ENCODE measurements at regions not wholly inside any gene's neighbourhood (a gene's known extent, or its start where the extent isn't known, plus 50 kb on each side); places are given as distances from the start of the nearest gene placed in this dataset.
"Not testable (repeated sequence)": the region's sequence is repeated elsewhere in the genome, so short reads cannot be mapped to it uniquely, and the experiment has no call there.

- H3K27me3 ChIP-seq (replicated peaks in 1 of 2; ENCODE audit: control insufficient read depth in 2 of 2, extremely low read depth in 1 of 2, insufficient read depth in 2 of 2, low read length in 1 of 2); CTCF ChIA-PET; H3K36me3 Mint-ChIP-seq; H3K36me3 ChIP-seq (ENCODE audit: control insufficient read depth in 2 of 2, extremely low read depth in 1 of 2, insufficient read depth in 1 of 2, low read length in 1 of 2); H3K9me3 ChIP-seq; H3K9me3 Mint-ChIP-seq; POLR2A ChIA-PET; H3K27me3 Mint-ChIP-seq: not testable (repeated sequence)
- H3K4me3 ChIP-seq (ENCODE audit: control insufficient read depth in 1 of 2, extremely low read depth in 1 of 2, low read length in 1 of 2): peak overlapping the region; percentile 47 to 55
- Mint-ChIP-seq H3K27ac (peak overlapping the region; percentile 94), H3K4me3 (peak overlapping the region; percentile 70 to 78 (median 73)), H3K4me1 (peaks cover 33 to 58% (median 52%) of the 10 kb centered on the region in 3 donors)
- H3K27ac ChIP-seq (ENCODE audit: low read length): peak overlapping the region; percentile 67
- ATAC-seq (replicated peaks in 1 of 4) (peak; percentile 55 to 71 (median 70)), DNase-seq (peak in 30 of 35 experiments; percentile 29 to 64 (median 44))
- H3K4me1 ChIP-seq (ENCODE audit: control insufficient read depth in 1 of 2, extremely low read depth in 1 of 2, insufficient read depth in 2 of 2, low read length in 2 of 2): peaks cover 5 to 45% of the 10 kb centered on the region in 2 experiments
- 2% methylated on average over 15 of the region's 26 CpGs for WGBS (ENCODE audit: insufficient coverage)
These were observed 62.7 kb upstream of the SPN start for GRCh38 chr16:29600111-29601000.

GRCh38 chr16:29602247-29602625 is 60.8 kb upstream of the SPN start:
- peaks cover 26 to 56% (median 49%) of the 10 kb centered on the region in 3 donors for H3K4me1 Mint-ChIP-seq
- H3K27ac Mint-ChIP-seq: peak overlapping the region; percentile 83 to 94
- H3K9me3 ChIP-seq; H3K27me3 ChIP-seq (replicated peaks in 1 of 2; ENCODE audit: control insufficient read depth in 2 of 2, extremely low read depth in 1 of 2, insufficient read depth in 2 of 2, low read length in 1 of 2); H3K36me3 Mint-ChIP-seq; POLR2A ChIA-PET; H3K4me3 ChIP-seq (ENCODE audit: control insufficient read depth in 1 of 2, extremely low read depth in 1 of 2, low read length in 1 of 2); H3K36me3 ChIP-seq (ENCODE audit: control insufficient read depth in 2 of 2, extremely low read depth in 1 of 2, insufficient read depth in 1 of 2, low read length in 1 of 2); H3K9me3 Mint-ChIP-seq; DNase-seq; ATAC-seq (replicated peaks in 1 of 4); H3K27me3 Mint-ChIP-seq; CTCF ChIA-PET: not testable (repeated sequence)
- peak overlapping the region in 2 of 3 donors; percentile 39 to 78 for H3K4me3 Mint-ChIP-seq
- Histone ChIP-seq H3K4me1 (ENCODE audit: control insufficient read depth in 1 of 2, extremely low read depth in 1 of 2, insufficient read depth in 2 of 2, low read length in 2 of 2) (peaks cover 5 to 38% of the 10 kb centered on the region in 2 experiments), H3K27ac (ENCODE audit: low read length) (peak overlapping the region; percentile 36)
- WGBS (ENCODE audit: insufficient coverage): 71% methylated on average over 7 of the region's 9 CpGs

- peaks cover 5 to 41% of the 10 kb centered on the region in 2 experiments for H3K4me1 ChIP-seq (ENCODE audit: control insufficient read depth in 1 of 2, extremely low read depth in 1 of 2, insufficient read depth in 2 of 2, low read length in 2 of 2)
- H3K27me3 ChIP-seq (replicated peaks in 1 of 2; ENCODE audit: control insufficient read depth in 2 of 2, extremely low read depth in 1 of 2, insufficient read depth in 2 of 2, low read length in 1 of 2); H3K27ac ChIP-seq (ENCODE audit: low read length); H3K27me3 Mint-ChIP-seq; H3K36me3 Mint-ChIP-seq; ATAC-seq (replicated peaks in 1 of 4); POLR2A ChIA-PET; H3K9me3 Mint-ChIP-seq; DNase-seq; H3K4me3 ChIP-seq (ENCODE audit: control insufficient read depth in 1 of 2, extremely low read depth in 1 of 2, low read length in 1 of 2); CTCF ChIA-PET; H3K36me3 ChIP-seq (ENCODE audit: control insufficient read depth in 2 of 2, extremely low read depth in 1 of 2, insufficient read depth in 1 of 2, low read length in 1 of 2); H3K9me3 ChIP-seq: not testable (repeated sequence)
- Mint-ChIP-seq H3K27ac (peak overlapping the region; percentile 72 to 94), H3K4me1 (peaks cover 31 to 60% (median 54%) of the 10 kb centered on the region in 3 donors), H3K4me3 (peak overlapping the region in 1 of 3 donors; percentile 78)
- 82% methylated on average over 3 of the region's 6 CpGs for WGBS (ENCODE audit: insufficient coverage)
These were observed 60.4 kb upstream of the SPN start for GRCh38 chr16:29602683-29603088.

- H3K27me3 ChIP-seq (replicated peaks in 1 of 2; ENCODE audit: control insufficient read depth in 2 of 2, extremely low read depth in 1 of 2, insufficient read depth in 2 of 2, low read length in 1 of 2); POLR2A ChIA-PET; H3K36me3 Mint-ChIP-seq; H3K9me3 ChIP-seq; DNase-seq; ATAC-seq (replicated peaks in 1 of 4); H3K36me3 ChIP-seq (ENCODE audit: control insufficient read depth in 2 of 2, extremely low read depth in 1 of 2, insufficient read depth in 1 of 2, low read length in 1 of 2); H3K4me3 Mint-ChIP-seq; H3K4me3 ChIP-seq (ENCODE audit: control insufficient read depth in 1 of 2, extremely low read depth in 1 of 2, low read length in 1 of 2); CTCF ChIA-PET; H3K27me3 Mint-ChIP-seq; H3K9me3 Mint-ChIP-seq; H3K27ac ChIP-seq (ENCODE audit: low read length): not testable (repeated sequence)
- 93% methylated on average over 14 of the region's 21 CpGs for WGBS (ENCODE audit: insufficient coverage)
- Mint-ChIP-seq H3K27ac (peak overlapping the region; percentile 74 to 80), H3K4me1 (peaks cover 30 to 64% (median 56%) of the 10 kb centered on the region in 3 donors)
- H3K4me1 ChIP-seq (ENCODE audit: control insufficient read depth in 1 of 2, extremely low read depth in 1 of 2, insufficient read depth in 2 of 2, low read length in 2 of 2): peaks cover 0 to 35% of the 10 kb centered on the region in 2 experiments
These were observed 58.2 kb upstream of the SPN start for GRCh38 chr16:29604631-29605549.

GRCh38 chr16:29605593-29606205 is 57.3 kb upstream of the SPN start:
- H3K27me3 ChIP-seq (replicated peaks in 1 of 2; ENCODE audit: control insufficient read depth in 2 of 2, extremely low read depth in 1 of 2, insufficient read depth in 2 of 2, low read length in 1 of 2); H3K4me3 ChIP-seq (ENCODE audit: control insufficient read depth in 1 of 2, extremely low read depth in 1 of 2, low read length in 1 of 2); H3K9me3 Mint-ChIP-seq; POLR2A ChIA-PET; H3K4me3 Mint-ChIP-seq; H3K9me3 ChIP-seq; DNase-seq; H3K36me3 Mint-ChIP-seq; H3K27ac ChIP-seq (ENCODE audit: low read length); ATAC-seq (replicated peaks in 1 of 4); H3K36me3 ChIP-seq (ENCODE audit: control insufficient read depth in 2 of 2, extremely low read depth in 1 of 2, insufficient read depth in 1 of 2, low read length in 1 of 2); H3K27me3 Mint-ChIP-seq; CTCF ChIA-PET: not testable (repeated sequence)
- peaks cover 0 to 27% of the 10 kb centered on the region in 2 experiments for H3K4me1 ChIP-seq (ENCODE audit: control insufficient read depth in 1 of 2, extremely low read depth in 1 of 2, insufficient read depth in 2 of 2, low read length in 2 of 2)
- peak overlapping the region in 1 of 2 donors; percentile 28 for H3K27ac Mint-ChIP-seq
- H3K4me1 Mint-ChIP-seq: peaks cover 22 to 61% (median 52%) of the 10 kb centered on the region in 3 donors
- 87% methylated on average over 7 of the region's 16 CpGs for WGBS (ENCODE audit: insufficient coverage)
